PC-9 (cell line): ENCODE measurements at regions not wholly inside any gene's neighbourhood (a gene's known extent, or its start where the extent isn't known, plus 50 kb on each side); places are given as distances from the start of the nearest gene placed in this dataset.

Source experiments
- EZH2 ChIP-seq: fragments of 200-600 bp; sonication (generic); IDR thresholded peaks from 2 replicates; pipeline ENCODE4 v1.8.0; 2017; ENCODE audit warnings: antibody characterized with exemption, low read depth
- TF ChIP-seq, protein P1 (sequence below): fragments of 200-600 bp; sonication (generic); conservative IDR thresholded peaks from 2 replicates; pipeline ENCODE4 v1.6.1; 2017; ENCODE audit warnings: mixed run types, antibody characterized with exemption, mild to moderate bottlenecking, moderate library complexity

DNA sequence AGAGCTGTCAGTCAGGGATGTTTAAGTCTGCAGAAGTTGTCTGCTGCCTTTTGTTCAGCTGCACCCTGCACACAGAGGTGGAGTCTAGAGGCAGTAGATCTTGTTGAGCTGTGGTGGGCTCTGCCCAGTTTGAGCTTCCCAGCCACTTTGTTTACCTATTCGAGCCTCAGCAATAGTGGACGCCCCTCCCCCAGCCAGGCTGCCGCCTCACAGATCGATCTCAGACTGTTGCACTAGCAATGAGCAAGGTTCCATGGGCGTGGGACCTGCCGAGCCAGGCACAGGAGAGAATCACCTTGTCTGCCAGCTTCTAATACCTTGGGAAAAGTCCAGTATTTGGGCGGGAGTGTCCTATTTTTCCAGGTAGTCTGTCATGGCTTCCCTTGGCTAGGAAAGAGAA lies 225.1 kb upstream of the RASA1 start:
- TF ChIP-seq, protein P1, sequence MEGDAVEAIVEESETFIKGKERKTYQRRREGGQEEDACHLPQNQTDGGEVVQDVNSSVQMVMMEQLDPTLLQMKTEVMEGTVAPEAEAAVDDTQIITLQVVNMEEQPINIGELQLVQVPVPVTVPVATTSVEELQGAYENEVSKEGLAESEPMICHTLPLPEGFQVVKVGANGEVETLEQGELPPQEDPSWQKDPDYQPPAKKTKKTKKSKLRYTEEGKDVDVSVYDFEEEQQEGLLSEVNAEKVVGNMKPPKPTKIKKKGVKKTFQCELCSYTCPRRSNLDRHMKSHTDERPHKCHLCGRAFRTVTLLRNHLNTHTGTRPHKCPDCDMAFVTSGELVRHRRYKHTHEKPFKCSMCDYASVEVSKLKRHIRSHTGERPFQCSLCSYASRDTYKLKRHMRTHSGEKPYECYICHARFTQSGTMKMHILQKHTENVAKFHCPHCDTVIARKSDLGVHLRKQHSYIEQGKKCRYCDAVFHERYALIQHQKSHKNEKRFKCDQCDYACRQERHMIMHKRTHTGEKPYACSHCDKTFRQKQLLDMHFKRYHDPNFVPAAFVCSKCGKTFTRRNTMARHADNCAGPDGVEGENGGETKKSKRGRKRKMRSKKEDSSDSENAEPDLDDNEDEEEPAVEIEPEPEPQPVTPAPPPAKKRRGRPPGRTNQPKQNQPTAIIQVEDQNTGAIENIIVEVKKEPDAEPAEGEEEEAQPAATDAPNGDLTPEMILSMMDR, result no peak
- no peak for TF ChIP-seq EZH2
